SK-N-SH (cell line): ENCODE measurements at regions not wholly inside any gene's neighbourhood (a gene's known extent, or its start where the extent isn't known, plus 50 kb on each side); places are given as distances from the start of the nearest gene placed in this dataset.

Experiments
- CTCF ChIP-seq: fragments of 200-600 bp; sonication (generic); IDR thresholded peaks from 2 replicates; pipeline ENCODE4 v1.6.1; 2017; ENCODE audit warnings: antibody characterized with exemption, mild to moderate bottlenecking, moderate library complexity
- JUND ChIP-seq: IDR thresholded peaks from 2 replicates; pipeline ENCODE4 v1.4.0; 2012
- TF ChIP-seq, protein P1 (sequence below): IDR thresholded peaks from 2 replicates; pipeline ENCODE4 v1.6.1; 2012; ENCODE audit warnings: mild to moderate bottlenecking, low read depth, low read length, moderate library complexity

- TF ChIP-seq, protein P1, sequence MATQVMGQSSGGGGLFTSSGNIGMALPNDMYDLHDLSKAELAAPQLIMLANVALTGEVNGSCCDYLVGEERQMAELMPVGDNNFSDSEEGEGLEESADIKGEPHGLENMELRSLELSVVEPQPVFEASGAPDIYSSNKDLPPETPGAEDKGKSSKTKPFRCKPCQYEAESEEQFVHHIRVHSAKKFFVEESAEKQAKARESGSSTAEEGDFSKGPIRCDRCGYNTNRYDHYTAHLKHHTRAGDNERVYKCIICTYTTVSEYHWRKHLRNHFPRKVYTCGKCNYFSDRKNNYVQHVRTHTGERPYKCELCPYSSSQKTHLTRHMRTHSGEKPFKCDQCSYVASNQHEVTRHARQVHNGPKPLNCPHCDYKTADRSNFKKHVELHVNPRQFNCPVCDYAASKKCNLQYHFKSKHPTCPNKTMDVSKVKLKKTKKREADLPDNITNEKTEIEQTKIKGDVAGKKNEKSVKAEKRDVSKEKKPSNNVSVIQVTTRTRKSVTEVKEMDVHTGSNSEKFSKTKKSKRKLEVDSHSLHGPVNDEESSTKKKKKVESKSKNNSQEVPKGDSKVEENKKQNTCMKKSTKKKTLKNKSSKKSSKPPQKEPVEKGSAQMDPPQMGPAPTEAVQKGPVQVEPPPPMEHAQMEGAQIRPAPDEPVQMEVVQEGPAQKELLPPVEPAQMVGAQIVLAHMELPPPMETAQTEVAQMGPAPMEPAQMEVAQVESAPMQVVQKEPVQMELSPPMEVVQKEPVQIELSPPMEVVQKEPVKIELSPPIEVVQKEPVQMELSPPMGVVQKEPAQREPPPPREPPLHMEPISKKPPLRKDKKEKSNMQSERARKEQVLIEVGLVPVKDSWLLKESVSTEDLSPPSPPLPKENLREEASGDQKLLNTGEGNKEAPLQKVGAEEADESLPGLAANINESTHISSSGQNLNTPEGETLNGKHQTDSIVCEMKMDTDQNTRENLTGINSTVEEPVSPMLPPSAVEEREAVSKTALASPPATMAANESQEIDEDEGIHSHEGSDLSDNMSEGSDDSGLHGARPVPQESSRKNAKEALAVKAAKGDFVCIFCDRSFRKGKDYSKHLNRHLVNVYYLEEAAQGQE, result no peak
- TF ChIP-seq CTCF, result no peak
- TF ChIP-seq JUND, result no peak
Observed at GRCh38 chr11:11086979-11087378, 229.1 kb upstream of the ZBED5 start.
